ENCODE measurements at regions not wholly inside any gene's neighbourhood (a gene's known extent, or its start where the extent isn't known, plus 50 kb on each side); places are given as distances from the start of the nearest gene placed in this dataset.
"Not testable (repeated sequence)": the region's sequence is repeated elsewhere in the genome, so short reads cannot be mapped to it uniquely, and the experiment has no call there.

GRCh38 chr2:128414946-128415778 lies 96.5 kb upstream of the HS6ST1 start:
- Histone ChIP-seq H2AFZ (ENCODE audit: low read length) (no peak overlapping the region), H3K4me3 (ENCODE audit: insufficient read depth, low read length) (no peak overlapping the region), H3K27me3 (ENCODE audit: insufficient read depth, low read length) (no peaks in the 10 kb centered on the region), H3K27ac (ENCODE audit: low read depth, low read length) (no peak overlapping the region), H3K9me3 (ENCODE audit: low read depth, low read length) (no peaks in the 10 kb centered on the region), H3K4me2 (ENCODE audit: insufficient read depth, low read length) (no peak overlapping the region), H3K4me1 (ENCODE audit: insufficient read depth, low read length) (no peaks in the 10 kb centered on the region), H4K20me1 (ENCODE audit: insufficient read depth, low read length) (no peaks in the 10 kb centered on the region), H3K79me2 (ENCODE audit: insufficient read depth, low read length) (no peaks in the 10 kb centered on the region), H3K36me3 (ENCODE audit: insufficient read depth, low read length) (no peaks in the 10 kb centered on the region)
- no peak for DNase-seq (ENCODE audit: insufficient read length, low spot score, missing footprints)
- no peak for TF ChIP-seq CTCF (IDR thresholded peaks at IDR 0.05; ENCODE audit: extremely low read depth, low read depth, low read length)

DNA sequence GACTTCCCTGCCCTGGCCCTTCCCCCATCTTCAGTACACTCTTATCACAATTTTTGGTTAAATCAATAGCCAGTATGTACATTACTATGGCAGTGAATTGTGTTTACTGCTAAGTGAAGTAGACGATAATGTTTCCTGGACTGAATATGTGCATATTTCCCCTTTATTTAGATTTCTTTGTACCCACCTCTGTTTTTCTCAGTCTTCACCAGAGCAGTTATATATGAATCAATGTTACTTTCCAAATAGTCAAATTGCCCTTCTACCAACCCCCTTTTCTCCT lies 97.1 kb upstream of the HS6ST1 start:
- Histone ChIP-seq H3K9me3 (ENCODE audit: low read depth, low read length) (no peaks in the 10 kb centered on the region), H3K79me2 (ENCODE audit: insufficient read depth, low read length) (no peaks in the 10 kb centered on the region), H3K27ac (ENCODE audit: low read depth, low read length) (no peak overlapping the region), H3K4me2 (ENCODE audit: insufficient read depth, low read length) (no peak overlapping the region), H4K20me1 (ENCODE audit: insufficient read depth, low read length) (no peaks in the 10 kb centered on the region), H2AFZ (ENCODE audit: low read length) (no peak overlapping the region), H3K4me3 (ENCODE audit: insufficient read depth, low read length) (no peak overlapping the region), H3K27me3 (ENCODE audit: insufficient read depth, low read length) (no peaks in the 10 kb centered on the region), H3K36me3 (ENCODE audit: insufficient read depth, low read length) (no peaks in the 10 kb centered on the region), H3K4me1 (ENCODE audit: insufficient read depth, low read length) (no peaks in the 10 kb centered on the region)
- no peak for TF ChIP-seq CTCF (IDR thresholded peaks at IDR 0.05; ENCODE audit: extremely low read depth, low read depth, low read length)
- DNase-seq (ENCODE audit: insufficient read length, low spot score, missing footprints): no peak

GRCh38 chr2:128416109-128416785 lies 97.6 kb upstream of the HS6ST1 start:
- H3K27ac ChIP-seq (ENCODE audit: low read depth, low read length): no peak overlapping the region
- no peaks in the 10 kb centered on the region for H3K9me3 ChIP-seq (ENCODE audit: low read depth, low read length)
- H3K36me3 ChIP-seq (ENCODE audit: insufficient read depth, low read length): no peaks in the 10 kb centered on the region
- no peaks in the 10 kb centered on the region for H3K4me1 ChIP-seq (ENCODE audit: insufficient read depth, low read length)
- H2AFZ ChIP-seq (ENCODE audit: low read length): no peak overlapping the region
- H3K4me3 ChIP-seq (ENCODE audit: insufficient read depth, low read length): no peak overlapping the region
- no peak for TF ChIP-seq CTCF (IDR thresholded peaks at IDR 0.05; ENCODE audit: extremely low read depth, low read depth, low read length)
- no peak for DNase-seq (ENCODE audit: insufficient read length, low spot score, missing footprints)
- no peaks in the 10 kb centered on the region for H3K79me2 ChIP-seq (ENCODE audit: insufficient read depth, low read length)
- H3K27me3 ChIP-seq (ENCODE audit: insufficient read depth, low read length): no peaks in the 10 kb centered on the region
- H3K4me2 ChIP-seq (ENCODE audit: insufficient read depth, low read length): no peak overlapping the region
- no peaks in the 10 kb centered on the region for H4K20me1 ChIP-seq (ENCODE audit: insufficient read depth, low read length)

DNA sequence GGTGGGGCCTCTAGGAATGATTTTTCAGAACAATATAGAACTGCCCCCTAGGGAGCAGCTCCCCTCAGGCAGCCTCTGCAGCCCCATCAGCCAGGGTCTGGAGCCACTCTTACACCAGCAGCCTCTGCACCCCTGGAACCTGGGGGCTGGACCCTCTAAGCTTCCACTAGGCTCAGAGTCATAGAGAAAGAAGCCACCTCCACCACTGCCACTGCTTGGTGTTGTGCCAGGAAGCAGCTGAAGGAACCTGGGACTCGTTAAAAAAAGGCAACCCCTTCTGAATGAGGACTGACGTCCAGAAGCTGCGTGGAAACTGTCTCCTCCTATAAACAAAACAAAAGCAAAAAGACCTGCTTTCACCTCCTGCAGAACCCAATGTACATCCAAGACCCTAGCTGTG lies 98.1 kb upstream of the HS6ST1 start:
- no peaks in the 10 kb centered on the region for H3K27me3 ChIP-seq (ENCODE audit: insufficient read depth, low read length)
- H3K4me2 ChIP-seq (ENCODE audit: insufficient read depth, low read length): no peak overlapping the region
- no peak overlapping the region for H3K27ac ChIP-seq (ENCODE audit: low read depth, low read length)
- H3K79me2 ChIP-seq (ENCODE audit: insufficient read depth, low read length): no peaks in the 10 kb centered on the region
- peaks cover 1% of the 10 kb centered on the region for H3K4me1 ChIP-seq (ENCODE audit: insufficient read depth, low read length)
- no peak for TF ChIP-seq CTCF (IDR thresholded peaks at IDR 0.05; ENCODE audit: extremely low read depth, low read depth, low read length)
- H4K20me1 ChIP-seq (ENCODE audit: insufficient read depth, low read length): no peaks in the 10 kb centered on the region
- DNase-seq (ENCODE audit: insufficient read length, low spot score, missing footprints): no peak
- no peak overlapping the region for H2AFZ ChIP-seq (ENCODE audit: low read length)
- no peaks in the 10 kb centered on the region for H3K36me3 ChIP-seq (ENCODE audit: insufficient read depth, low read length)
- no peak overlapping the region for H3K4me3 ChIP-seq (ENCODE audit: insufficient read depth, low read length)
- H3K9me3 ChIP-seq (ENCODE audit: low read depth, low read length): no peaks in the 10 kb centered on the region

GRCh38 chr2:128417264-128417663 lies 98.6 kb upstream of the HS6ST1 start:
- DNase-seq (ENCODE audit: insufficient read length, low spot score, missing footprints); H3K27me3 ChIP-seq (ENCODE audit: insufficient read depth, low read length); H3K4me2 ChIP-seq (ENCODE audit: insufficient read depth, low read length); H3K36me3 ChIP-seq (ENCODE audit: insufficient read depth, low read length); H4K20me1 ChIP-seq (ENCODE audit: insufficient read depth, low read length); H3K4me3 ChIP-seq (ENCODE audit: insufficient read depth, low read length); H3K79me2 ChIP-seq (ENCODE audit: insufficient read depth, low read length); H2AFZ ChIP-seq (ENCODE audit: low read length); H3K4me1 ChIP-seq (ENCODE audit: insufficient read depth, low read length); H3K9me3 ChIP-seq (ENCODE audit: low read depth, low read length); H3K27ac ChIP-seq (ENCODE audit: low read depth, low read length): not testable (repeated sequence)
